ENCODE measurements at regions not wholly inside any gene's neighbourhood (a gene's known extent, or its start where the extent isn't known, plus 50 kb on each side); places are given as distances from the start of the nearest gene placed in this dataset.

DNA sequence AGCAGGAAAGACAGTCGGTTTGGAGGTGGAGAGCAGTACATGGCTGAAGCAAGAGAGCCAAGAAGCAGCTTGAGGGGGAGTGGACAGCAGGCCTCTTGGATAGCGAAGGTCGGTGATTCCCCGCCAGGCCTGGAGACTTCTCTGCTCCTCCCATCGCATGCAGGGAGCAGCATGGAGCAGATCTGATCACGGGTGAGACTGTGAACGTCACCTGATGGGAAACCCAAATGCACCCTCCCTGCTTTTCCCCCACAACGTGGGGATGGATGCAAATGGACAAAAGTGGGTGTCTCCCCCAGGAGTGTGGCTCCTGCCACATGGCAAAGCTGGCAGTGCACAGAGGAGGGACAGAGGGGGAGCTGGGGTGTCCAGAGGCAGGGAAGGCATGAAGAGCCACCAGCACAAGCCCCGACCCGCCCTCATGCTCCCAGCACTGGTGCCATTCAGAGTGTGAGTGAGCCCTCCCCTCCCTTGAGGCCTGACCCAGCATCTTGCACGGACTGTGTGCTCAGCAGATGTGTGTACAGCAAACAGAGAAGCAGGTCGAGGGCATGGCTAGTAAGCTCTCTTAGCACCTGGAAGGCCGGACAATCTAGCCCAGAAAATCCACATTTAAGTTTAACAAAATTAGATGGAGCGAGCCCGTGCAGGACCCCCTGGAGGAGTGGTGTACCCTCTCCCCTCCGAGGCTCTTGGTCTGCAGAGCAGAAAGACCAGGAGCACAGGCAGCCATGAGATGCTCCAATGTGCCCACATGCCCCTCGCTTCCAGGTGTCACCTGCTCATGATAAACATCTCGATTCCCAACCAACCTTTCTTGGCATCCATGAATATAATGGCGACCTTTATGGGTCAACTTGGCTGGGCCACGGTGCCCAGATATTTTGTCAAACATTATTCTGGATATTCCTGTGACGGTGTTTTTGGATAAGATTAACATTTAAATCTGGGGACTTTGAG, 661.7 kb downstream of the TBC1D22A start:
- H3K79me2 ChIP-seq (ENCODE audit: insufficient read depth) = no peaks in the 10 kb centered on the region
- in situ Hi-C loops (cut with MboI) = no loop called here
- H3K27me3 ChIP-seq (replicated peaks; ENCODE audit: insufficient read depth) = no peaks in the 10 kb centered on the region
- no peak for TF ChIP-seq EZH2 (IDR thresholded peaks at IDR 0.05; ENCODE audit: insufficient read depth, poor library complexity, severe bottlenecking)
- TF ChIP-seq EZH2phosphoT487 (IDR thresholded peaks at IDR 0.05; ENCODE audit: insufficient read depth, low read depth) = no peak
- no peak for DNase-seq
- no peaks in the 10 kb centered on the region for H3K36me3 ChIP-seq (ENCODE audit: low read depth)
- no peak overlapping the region for H3K9ac ChIP-seq
- H3K4me1 ChIP-seq (ENCODE audit: insufficient read depth) = no peaks in the 10 kb centered on the region
- no peak overlapping the region for H3K4me2 ChIP-seq (ENCODE audit: unreplicated experiment)
- no peak overlapping the region for H3K4me3 ChIP-seq
- H3K9me3 ChIP-seq (ENCODE audit: low read depth) = no peaks in the 10 kb centered on the region
- H3F3A ChIP-seq (ENCODE audit: insufficient read depth) = no peaks in the 10 kb centered on the region
- 34 to 35% methylated on average over 21 of the region's 21 CpGs for WGBS, 2 experiments (ENCODE audit: low coverage in 1 of 2, low lambda C conversion rate in 2 of 2, missing lambda C conversion rate in 2 of 2)
- H3K27ac ChIP-seq = no peak overlapping the region
- H2AFZ ChIP-seq = no peak overlapping the region
- no peaks in the 10 kb centered on the region for H4K20me1 ChIP-seq (ENCODE audit: insufficient read depth)
- H3K9me2 ChIP-seq (ENCODE audit: insufficient read depth) = no peaks in the 10 kb centered on the region

DNA sequence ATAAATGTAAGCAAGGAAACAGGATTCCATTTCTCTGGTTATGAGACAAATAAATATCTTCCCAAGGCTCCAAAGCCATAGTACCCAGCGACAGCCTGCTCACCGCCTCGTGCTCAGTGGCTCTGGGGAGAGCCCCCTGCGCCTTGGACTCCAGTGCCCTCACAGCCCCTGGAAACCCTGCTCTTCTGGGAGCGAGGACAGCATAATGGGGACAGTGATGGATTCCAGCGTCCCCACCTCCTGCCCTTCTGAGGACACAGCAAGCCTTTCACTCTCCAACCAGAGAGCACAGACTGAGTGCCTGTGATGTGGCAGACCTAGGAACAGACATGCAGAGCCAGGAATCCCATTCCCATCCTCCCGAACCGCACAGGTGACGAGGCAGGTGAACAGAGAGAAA, 660.8 kb downstream of the TBC1D22A start:
- Histone ChIP-seq H3K27me3 (replicated peaks; ENCODE audit: insufficient read depth) (no peaks in the 10 kb centered on the region), H4K20me1 (ENCODE audit: insufficient read depth) (no peaks in the 10 kb centered on the region), H3F3A (ENCODE audit: insufficient read depth) (no peaks in the 10 kb centered on the region), H3K4me3 (no peak overlapping the region), H3K9me3 (ENCODE audit: low read depth) (no peaks in the 10 kb centered on the region), H3K36me3 (ENCODE audit: low read depth) (no peaks in the 10 kb centered on the region), H3K79me2 (ENCODE audit: insufficient read depth) (no peaks in the 10 kb centered on the region), H3K27ac (no peak overlapping the region), H3K4me1 (ENCODE audit: insufficient read depth) (no peaks in the 10 kb centered on the region), H3K9ac (no peak overlapping the region), H2AFZ (no peak overlapping the region), H3K4me2 (ENCODE audit: unreplicated experiment) (no peak overlapping the region), H3K9me2 (ENCODE audit: insufficient read depth) (no peaks in the 10 kb centered on the region)
- no peak for DNase-seq
- in situ Hi-C loops (cut with MboI) = no loop called here
- 45 to 51% methylated on average over 9 of the region's 9 CpGs for WGBS, 2 experiments (ENCODE audit: low coverage in 1 of 2, low lambda C conversion rate in 2 of 2, missing lambda C conversion rate in 2 of 2)
- TF ChIP-seq EZH2phosphoT487 (IDR thresholded peaks at IDR 0.05; ENCODE audit: insufficient read depth, low read depth) = no peak
- no peak for TF ChIP-seq EZH2 (IDR thresholded peaks at IDR 0.05; ENCODE audit: insufficient read depth, poor library complexity, severe bottlenecking)

DNA sequence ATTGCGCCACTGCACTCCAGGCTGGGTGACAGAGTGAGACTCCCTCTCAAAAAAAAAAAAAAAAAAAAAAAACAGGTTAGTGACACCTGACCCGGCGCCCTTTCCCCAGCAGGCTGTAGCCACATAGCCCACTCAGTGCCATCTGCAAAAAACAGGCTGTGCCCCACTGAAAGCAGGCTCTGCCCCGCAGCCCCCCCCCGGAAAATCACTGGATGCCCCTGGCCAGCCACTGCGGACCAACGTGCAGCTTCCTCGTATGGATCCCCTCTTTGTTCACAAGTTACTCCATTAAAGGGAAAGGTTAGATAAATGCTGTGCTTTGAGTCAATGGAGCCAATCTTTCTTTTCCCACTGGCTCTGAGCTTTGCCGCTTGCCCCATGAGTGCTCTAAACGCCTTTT, 660.3 kb downstream of the TBC1D22A start:
- H3K4me2 ChIP-seq (ENCODE audit: unreplicated experiment) = no peak overlapping the region
- no peak overlapping the region for H3K4me3 ChIP-seq
- H3F3A ChIP-seq (ENCODE audit: insufficient read depth) = no peaks in the 10 kb centered on the region
- no peaks in the 10 kb centered on the region for H3K9me3 ChIP-seq (ENCODE audit: low read depth)
- no peaks in the 10 kb centered on the region for H3K79me2 ChIP-seq (ENCODE audit: insufficient read depth)
- no peaks in the 10 kb centered on the region for H3K9me2 ChIP-seq (ENCODE audit: insufficient read depth)
- 48 to 63% methylated on average over 10 of the region's 10 CpGs for WGBS, 2 experiments (ENCODE audit: low coverage in 1 of 2, low lambda C conversion rate in 2 of 2, missing lambda C conversion rate in 2 of 2)
- DNase-seq = no peak
- in situ Hi-C loops (cut with MboI) = no loop called here
- H3K9ac ChIP-seq = no peak overlapping the region
- H3K27ac ChIP-seq = no peak overlapping the region
- no peak for TF ChIP-seq EZH2phosphoT487 (IDR thresholded peaks at IDR 0.05; ENCODE audit: insufficient read depth, low read depth)
- TF ChIP-seq EZH2 (IDR thresholded peaks at IDR 0.05; ENCODE audit: insufficient read depth, poor library complexity, severe bottlenecking) = no peak
- no peaks in the 10 kb centered on the region for H4K20me1 ChIP-seq (ENCODE audit: insufficient read depth)
- no peaks in the 10 kb centered on the region for H3K4me1 ChIP-seq (ENCODE audit: insufficient read depth)
- H3K36me3 ChIP-seq (ENCODE audit: low read depth) = no peaks in the 10 kb centered on the region
- H2AFZ ChIP-seq = no peak overlapping the region
- H3K27me3 ChIP-seq (replicated peaks; ENCODE audit: insufficient read depth) = no peaks in the 10 kb centered on the region

DNA sequence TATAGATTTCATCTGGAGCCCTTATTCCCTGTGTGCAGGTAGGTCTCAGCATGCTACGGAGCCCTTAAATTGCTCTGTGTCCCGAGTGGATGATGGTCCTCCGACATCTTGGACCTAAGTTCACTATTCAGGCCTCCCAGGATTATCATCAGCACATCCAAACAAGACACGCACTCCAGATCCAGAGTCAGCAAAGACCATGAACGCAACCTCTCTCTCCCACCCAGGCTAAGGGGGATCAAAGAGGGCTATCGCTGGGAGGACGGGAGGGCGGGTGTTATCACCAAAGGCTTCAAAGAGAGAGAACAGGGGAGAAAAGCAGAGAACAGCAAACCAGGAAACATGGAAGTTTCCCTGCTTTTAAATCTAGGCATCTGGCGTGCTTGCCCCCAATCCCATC, 659.4 kb downstream of the TBC1D22A start:
- H4K20me1 ChIP-seq (ENCODE audit: insufficient read depth) = no peaks in the 10 kb centered on the region
- H3K4me2 ChIP-seq (ENCODE audit: unreplicated experiment) = no peak overlapping the region
- no peak for DNase-seq
- no peaks in the 10 kb centered on the region for H3F3A ChIP-seq (ENCODE audit: insufficient read depth)
- no peak for TF ChIP-seq EZH2phosphoT487 (IDR thresholded peaks at IDR 0.05; ENCODE audit: insufficient read depth, low read depth)
- no peak for TF ChIP-seq EZH2 (IDR thresholded peaks at IDR 0.05; ENCODE audit: insufficient read depth, poor library complexity, severe bottlenecking)
- in situ Hi-C loops (cut with MboI) = no loop called here
- 33 to 36% methylated on average over 9 of the region's 9 CpGs for WGBS, 2 experiments (ENCODE audit: low coverage in 1 of 2, low lambda C conversion rate in 2 of 2, missing lambda C conversion rate in 2 of 2)
- no peaks in the 10 kb centered on the region for H3K4me1 ChIP-seq (ENCODE audit: insufficient read depth)
- no peak overlapping the region for H3K27ac ChIP-seq
- no peaks in the 10 kb centered on the region for H3K79me2 ChIP-seq (ENCODE audit: insufficient read depth)
- H3K27me3 ChIP-seq (replicated peaks; ENCODE audit: insufficient read depth) = no peaks in the 10 kb centered on the region
- H2AFZ ChIP-seq = no peak overlapping the region
- no peaks in the 10 kb centered on the region for H3K36me3 ChIP-seq (ENCODE audit: low read depth)
- no peak overlapping the region for H3K9ac ChIP-seq
- no peaks in the 10 kb centered on the region for H3K9me2 ChIP-seq (ENCODE audit: insufficient read depth)
- no peak overlapping the region for H3K4me3 ChIP-seq
- H3K9me3 ChIP-seq (ENCODE audit: low read depth) = no peaks in the 10 kb centered on the region
